H1 (cell line): ENCODE measurements at regions not wholly inside any gene's neighbourhood (a gene's known extent, or its start where the extent isn't known, plus 50 kb on each side); places are given as distances from the start of the nearest gene placed in this dataset.

Experiments
- CTCF ChIA-PET: fragments of 300-600 bp; sonication (Branson Sonifier 250); formaldehyde crosslinking; loops from one replicate; lab custom pipeline; 2021; ENCODE audit not compliant: partially characterized antibody; lab: Charles Lee
- POLR2A ChIA-PET: fragments of 300-600 bp; sonication (Branson Sonifier 250); formaldehyde crosslinking; loops from one replicate; lab custom pipeline; 2021; ENCODE audit warnings: inconsistent platforms; ENCODE audit not compliant: partially characterized antibody; lab: Charles Lee
- DNase-seq, 2 experiments: peaks; one replicate each; pipeline versions ENCODE4 v3.0.0 to v3.0.0-alpha.2; 2010 to 2022; ENCODE audit warnings: low spot score in 2 of 2, low read depth in 1 of 2, mixed read lengths in 1 of 2
- FAIRE-seq: peaks from 2 replicates; lab custom pipeline; 2011; peaks lifted over from hg19 to GRCh38; lab: Jason Lieb, UNC
- H2AFZ ChIP-seq: 2 replicates; pipeline ENCODE4 v1.8.1; 2012; ENCODE audit warnings: low read length, inconsistent platforms
- H2AK5ac ChIP-seq: 2 replicates; pipeline ENCODE4 v1.6.1; 2013; ENCODE audit warnings: low read depth, low read length
- H2BK120ac ChIP-seq: replicated peaks from 2 replicates; pipeline ENCODE3; 2013; ENCODE audit warnings: low read depth, low read length, inconsistent platforms
- H2BK12ac ChIP-seq: 2 replicates; pipeline ENCODE4 v1.6.1; 2013; ENCODE audit warnings: low read depth, low read length
- H2BK15ac ChIP-seq: 2 replicates; pipeline ENCODE4 v1.6.1; 2013; ENCODE audit warnings: low read length
- H2BK20ac ChIP-seq: 2 replicates; pipeline ENCODE4 v1.6.1; 2013; ENCODE audit warnings: low read length
- H2BK5ac ChIP-seq: 2 replicates; pipeline ENCODE4 v1.6.1; 2013; ENCODE audit warnings: low read depth, low read length
- H3K14ac ChIP-seq: 2 replicates; pipeline ENCODE4 v1.6.1; 2013; ENCODE audit warnings: inconsistent platforms; ENCODE audit not compliant: insufficient read length
- H3K18ac ChIP-seq: 2 replicates; pipeline ENCODE4 v1.6.1; 2013; ENCODE audit warnings: low read length; ENCODE audit errors: extremely low read depth
- H3K23ac ChIP-seq: 2 replicates; pipeline ENCODE4 v1.6.1; 2013; ENCODE audit warnings: inconsistent platforms; ENCODE audit not compliant: insufficient read length
- H3K23me2 ChIP-seq: 2 replicates; pipeline ENCODE4 v1.6.1; 2013; ENCODE audit warnings: low read depth, low read length
- H3K27ac ChIP-seq: 2 replicates; pipeline ENCODE4 v1.6.1; 2011; ENCODE audit warnings: low read depth, low read length, inconsistent platforms
- H3K27me3 ChIP-seq, 4 experiments: replicated peaks in 1 of 4; 1 replicate in 1 of 4; 2 replicates in 3 of 4; pipeline versions ENCODE4 v1.6.1 to v1.8.1; 2011 to 2013; ENCODE audit warnings: low read length in 3 of 4, mild to moderate bottlenecking in 3 of 4, inconsistent platforms in 2 of 4, mixed read lengths in 2 of 4, moderate library complexity in 1 of 4; ENCODE audit not compliant: control insufficient read depth in 3 of 4, insufficient read depth in 3 of 4; ENCODE audit errors: extremely low read depth in 1 of 4
- H3K36me3 ChIP-seq, 4 experiments: 2 replicates each; pipeline versions ENCODE4 v1.6.1 to v1.8.1; 2011 to 2013; ENCODE audit warnings: mild to moderate bottlenecking in 4 of 4, low read length in 3 of 4, moderate library complexity in 2 of 4, control low read depth in 1 of 4, inconsistent platforms in 1 of 4; ENCODE audit not compliant: insufficient read depth in 4 of 4, control insufficient read depth in 2 of 4
- H3K4ac ChIP-seq: replicated peaks from 2 replicates; pipeline ENCODE3; 2013; ENCODE audit warnings: low read length, low read depth, mixed read lengths, inconsistent platforms; ENCODE audit not compliant: insufficient read length
- H3K4me1 ChIP-seq, 4 experiments: replicated peaks in 1 of 4; 1 replicate in 1 of 4; 2 replicates in 3 of 4; pipeline versions ENCODE4 v1.6.1 to v1.8.1; 2011 to 2013; ENCODE audit warnings: low read length in 3 of 4, inconsistent platforms in 2 of 4, mixed read lengths in 1 of 4; ENCODE audit not compliant: insufficient read depth in 4 of 4, control insufficient read depth in 3 of 4
- H3K4me2 ChIP-seq, 2 experiments: 2 replicates each; pipeline versions ENCODE4 v1.6.1 to v1.8.1; 2011 to 2013; ENCODE audit warnings: low read depth in 2 of 2, low read length in 2 of 2, control low read depth in 1 of 2, inconsistent platforms in 1 of 2, mild to moderate bottlenecking in 1 of 2; ENCODE audit not compliant: insufficient read depth in 1 of 2
- H3K4me3 ChIP-seq, 4 experiments: fragments of 200-600, 300-600 bp in 1 of 4; sonication (generic), shearing (Covaris generic), sonication (Bioruptor Twin) in 1 of 4; 2 replicates each; pipeline versions ENCODE4 v1.5.1 to v1.8.1; 2011 to 2016; ENCODE audit warnings: low read length in 4 of 4, low read depth in 3 of 4, control low read depth in 2 of 4, inconsistent platforms in 2 of 4, mild to moderate bottlenecking in 2 of 4, mixed read lengths in 1 of 4, moderate library complexity in 1 of 4; ENCODE audit not compliant: insufficient read depth in 2 of 4; ENCODE audit errors: extremely low read depth in 1 of 4
- H3K56ac ChIP-seq: replicated peaks from 2 replicates; pipeline ENCODE3; 2013; ENCODE audit warnings: low read depth, mild to moderate bottlenecking, mixed read lengths, low read length, inconsistent platforms; ENCODE audit not compliant: insufficient read length
- H3K79me1 ChIP-seq: 2 replicates; pipeline ENCODE4 v1.6.1; 2013; ENCODE audit warnings: low read depth, low read length, control low read depth
- H3K79me2 ChIP-seq, 2 experiments: 2 replicates each; pipeline versions ENCODE4 v1.6.1 to v1.8.1; 2012 to 2013; ENCODE audit warnings: low read length in 2 of 2, mild to moderate bottlenecking in 2 of 2, inconsistent platforms in 1 of 2; ENCODE audit not compliant: insufficient read depth in 2 of 2, control insufficient read depth in 1 of 2
- H3K9ac ChIP-seq, 4 experiments: replicated peaks in 1 of 4; 1 replicate in 1 of 4; 2 replicates in 3 of 4; pipeline versions ENCODE4 v1.6.1 to v1.8.1; 2011 to 2013; ENCODE audit warnings: low read depth in 3 of 4, low read length in 3 of 4, control low read depth in 2 of 4, mild to moderate bottlenecking in 2 of 4, moderate library complexity in 2 of 4, inconsistent platforms in 1 of 4; ENCODE audit errors: extremely low read depth in 1 of 4
- H3K9me3 ChIP-seq, 2 experiments: 2 replicates each; pipeline versions ENCODE4 v1.6.1 to v1.8.1; 2012 to 2013; ENCODE audit warnings: mild to moderate bottlenecking in 2 of 2, moderate library complexity in 2 of 2, control low read depth in 1 of 2, inconsistent platforms in 1 of 2, low read depth in 1 of 2, low read length in 1 of 2, mixed read lengths in 1 of 2; ENCODE audit not compliant: insufficient read depth in 2 of 2
- H4K20me1 ChIP-seq, 2 experiments: replicated peaks in 1 of 2; 2 replicates each; pipeline versions ENCODE3 to v1.8.1; 2011 to 2013; ENCODE audit warnings: inconsistent platforms in 2 of 2, low read length in 2 of 2, mild to moderate bottlenecking in 1 of 2; ENCODE audit not compliant: insufficient read depth in 2 of 2, control insufficient read depth in 1 of 2
- H4K5ac ChIP-seq: 2 replicates; pipeline ENCODE4 v1.6.1; 2013; ENCODE audit warnings: low read length, low read depth, mixed read lengths, inconsistent platforms; ENCODE audit not compliant: insufficient read length
- H4K8ac ChIP-seq: 2 replicates; pipeline ENCODE4 v1.8.0; 2013; ENCODE audit warnings: mild to moderate bottlenecking, moderate library complexity, low read length, inconsistent platforms; ENCODE audit not compliant: insufficient read depth; ENCODE audit errors: extremely low read depth
- H4K91ac ChIP-seq: replicated peaks from 2 replicates; pipeline ENCODE3; 2013; ENCODE audit warnings: low read length, mixed read lengths, inconsistent platforms; ENCODE audit not compliant: insufficient read length
- ASH2L ChIP-seq: fragments of 200-600, 300-600 bp; sonication (generic); IDR thresholded peaks from one replicate; pipeline ENCODE4 v1.7.1; 2017; ENCODE audit warnings: low read length
- CBX8 ChIP-seq: fragments of 300-800, 300-1000 bp; sonication (generic); IDR thresholded peaks from 2 replicates; pipeline ENCODE4 v1.7.1; 2016; ENCODE audit warnings: low read depth, low read length, borderline replicate concordance
- CEBPB ChIP-seq: IDR thresholded peaks from 2 replicates; pipeline ENCODE4 v1.6.1; 2012; ENCODE audit warnings: low read depth, low read length
- CHD1 ChIP-seq: IDR thresholded peaks from 2 replicates; pipeline ENCODE4 v1.6.1; 2012; ENCODE audit warnings: low read depth, low read length, improper control_type of control experiment
- CTBP2 ChIP-seq: IDR thresholded peaks from 2 replicates; pipeline ENCODE4 v1.7.0; 2011; ENCODE audit warnings: borderline replicate concordance, mild to moderate bottlenecking, moderate library complexity, mixed read lengths, low read length; ENCODE audit not compliant: insufficient read depth, insufficient read length
- EZH2 ChIP-seq: fragments of 200-600 bp; sonication (generic); IDR thresholded peaks from 2 replicates; pipeline ENCODE4 v1.7.1; 2012; ENCODE audit warnings: low read depth, mild to moderate bottlenecking, moderate library complexity, low read length, inconsistent platforms; ENCODE audit not compliant: severe bottlenecking
- HDAC6 ChIP-seq: IDR thresholded peaks from one replicate; pipeline ENCODE4 v1.7.1; 2012; ENCODE audit warnings: low read depth, mild to moderate bottlenecking, inconsistent platforms, low read length, moderate library complexity
- JUND ChIP-seq: IDR thresholded peaks from 2 replicates; pipeline ENCODE4 v1.6.1; 2011; ENCODE audit warnings: mild to moderate bottlenecking, improper control_type of control experiment, low read length
- MAFK ChIP-seq: IDR thresholded peaks from 2 replicates; pipeline ENCODE4 v1.6.1; 2012; ENCODE audit warnings: low read depth, mild to moderate bottlenecking, improper control_type of control experiment, low read length
- NANOG ChIP-seq: IDR thresholded peaks from 2 replicates; pipeline ENCODE4 v1.6.1; 2011; ENCODE audit warnings: low read length, low read depth, mild to moderate bottlenecking, inconsistent platforms; ENCODE audit not compliant: insufficient read depth, poor library complexity, severe bottlenecking
- NRF1 ChIP-seq: IDR thresholded peaks from 2 replicates; pipeline ENCODE4 v1.6.1; 2011; ENCODE audit warnings: mild to moderate bottlenecking, low read depth, low read length, improper control_type of control experiment
- PHF8 ChIP-seq: fragments of 200-600 bp; sonication (generic); conservative IDR thresholded peaks from 2 replicates; pipeline ENCODE4 v1.7.1; 2012; ENCODE audit warnings: low read depth, mild to moderate bottlenecking, inconsistent platforms, low read length, moderate library complexity
- RFX5 ChIP-seq: IDR thresholded peaks from 2 replicates; pipeline ENCODE4 v1.6.1; 2011; ENCODE audit warnings: low read depth, low read length, improper control_type of control experiment, borderline replicate concordance
- SIN3A ChIP-seq, 2 experiments: IDR thresholded peaks in 1 of 2; conservative IDR thresholded peaks in 1 of 2; 2 replicates each; pipeline ENCODE4 v1.6.1; 2011 to 2012; ENCODE audit warnings: low read length in 2 of 2, improper control_type of control experiment in 1 of 2, low read depth in 1 of 2, mild to moderate bottlenecking in 1 of 2
- SIRT6 ChIP-seq: IDR thresholded peaks from one replicate; pipeline ENCODE4 v1.7.1; 2012; ENCODE audit warnings: low read length, inconsistent platforms
- TAF7 ChIP-seq: optimal IDR thresholded peaks from 2 replicates; pipeline ENCODE3; 2011; ENCODE audit warnings: low read depth, mild to moderate bottlenecking, inconsistent platforms, low read length, moderate library complexity, borderline replicate concordance
- WGBS, 2 experiments: shearing (Covaris generic) in 1 of 2; methylation state at CpG; one replicate each; pipeline versions ENCODE4 v1.1.6 to v1.1.7; 2013 to 2015; ENCODE audit warnings: low lambda C conversion rate in 2 of 2, mixed read lengths in 2 of 2, inconsistent platforms in 1 of 2, low coverage in 1 of 2, missing lambda C conversion rate in 1 of 2; ENCODE audit not compliant: insufficient replicate concordance in 2 of 2, insufficient coverage in 1 of 2, insufficient read length in 1 of 2; ENCODE audit errors: extremely low coverage in 1 of 2, missing lambda C conversion rate in 1 of 2; 5-methylcytosine and 5-hydroxymethylcytosine counted together

- no peak overlapping the region for H2BK12ac ChIP-seq
- no peak overlapping the region for H3K4me3 ChIP-seq
- H3K14ac ChIP-seq, result no peak overlapping the region
- H3K18ac ChIP-seq, result no peak overlapping the region
- H3K79me1 ChIP-seq, result no peaks in the 10 kb centered on the region
- H4K20me1 ChIP-seq, result no peaks in the 10 kb centered on the region
- no peaks in the 10 kb centered on the region for H3K27me3 ChIP-seq
- no peak overlapping the region for H3K27ac ChIP-seq
- no peak overlapping the region for H3K23ac ChIP-seq
- H3K4me1 ChIP-seq, result no peaks in the 10 kb centered on the region
- no peak overlapping the region for H4K91ac ChIP-seq
- no peak overlapping the region for H2BK15ac ChIP-seq
- no peak overlapping the region for H3K56ac ChIP-seq
- H3K36me3 ChIP-seq, result no peaks in the 10 kb centered on the region
- ChIA-PET POLR2A (no interaction called here), CTCF (no interaction called here)
- H4K5ac ChIP-seq, result no peak overlapping the region
- FAIRE-seq (no peak), DNase-seq (no peak)
- H2AK5ac ChIP-seq, result no peak overlapping the region
- 72% methylated on average over 2 of the region's 2 CpGs; no CpG with 5 or more reads in 1 of the 2 experiments for WGBS, 2 experiments
- H2BK5ac ChIP-seq, result no peak overlapping the region
- H4K8ac ChIP-seq, result no peak overlapping the region
- H3K4ac ChIP-seq, result no peak overlapping the region
- no peak overlapping the region for H3K9ac ChIP-seq
- no peak overlapping the region; the same call in 1 of the 2 replicates for H2AFZ ChIP-seq
- no peaks in the 10 kb centered on the region for H3K79me2 ChIP-seq
- no peaks in the 10 kb centered on the region for H3K23me2 ChIP-seq
- no peaks in the 10 kb centered on the region for H3K9me3 ChIP-seq
- H3K4me2 ChIP-seq, result no peak overlapping the region
- no peak overlapping the region for H2BK20ac ChIP-seq
- no peak overlapping the region for H2BK120ac ChIP-seq
- no peak for TF ChIP-seq NANOG
- no peak for TF ChIP-seq JUND
- TF ChIP-seq HDAC6, result no peak
- TF ChIP-seq CBX8, result no peak
- no peak for TF ChIP-seq MAFK
- no peak for TF ChIP-seq NRF1
- TF ChIP-seq SIRT6, result no peak
- no peak for TF ChIP-seq TAF7
- no peak for TF ChIP-seq SIN3A (conservative IDR thresholded peaks at IDR 0.05 in 1 of 2, IDR thresholded peaks at IDR 0.05 in 1 of 2; ENCODE audit: low read depth in 1 of 2, low read length in 2 of 2)
- no peak for TF ChIP-seq PHF8
- TF ChIP-seq EZH2, result no peak
- TF ChIP-seq CTBP2, result no peak
- no peak for TF ChIP-seq CEBPB
- no peak for TF ChIP-seq CHD1
- TF ChIP-seq ASH2L, result no peak
- no peak for TF ChIP-seq RFX5
Measured at GRCh38 chr4:181608181-181608580, 635.0 kb upstream of the TENM3 start.
